Subcutaneous abdominal adipose tissue (tissue), 5 donors: ENCODE measurements at regions not wholly inside any gene's neighbourhood (a gene's known extent, or its start where the extent isn't known, plus 50 kb on each side); places are given as distances from the start of the nearest gene placed in this dataset.

ENCODE experiments used
- H3K27ac ChIP-seq: one replicate; pipeline ENCODE4 v1.7.0; 2013; ENCODE audit warnings: low read depth, mild to moderate bottlenecking, inconsistent platforms, low read length, moderate library complexity
- H3K27me3 ChIP-seq, 5 donors: one replicate each; pipeline ENCODE4 v1.7.0; 2013; ENCODE audit warnings: low read length in 5 of 5, inconsistent platforms in 1 of 5; ENCODE audit not compliant: control insufficient read depth in 5 of 5, insufficient read depth in 4 of 5
- H3K36me3 ChIP-seq, 5 donors: one replicate each; pipeline ENCODE4 v1.7.0; 2013; ENCODE audit warnings: low read length in 5 of 5; ENCODE audit not compliant: control insufficient read depth in 5 of 5, insufficient read depth in 5 of 5
- H3K4me1 ChIP-seq, 5 donors: one replicate each; pipeline ENCODE4 v1.7.0; 2013; ENCODE audit warnings: low read length in 5 of 5, mild to moderate bottlenecking in 3 of 5, moderate library complexity in 1 of 5; ENCODE audit not compliant: control insufficient read depth in 5 of 5, insufficient read depth in 5 of 5
- H3K4me3 ChIP-seq, 5 donors: one replicate each; pipeline ENCODE4 v1.7.0; 2013; ENCODE audit warnings: low read length in 5 of 5, low read depth in 1 of 5
- H3K9ac ChIP-seq, 5 donors: one replicate each; pipeline ENCODE4 v1.7.0; 2013; ENCODE audit warnings: low read length in 5 of 5, mild to moderate bottlenecking in 4 of 5, moderate library complexity in 3 of 5
- H3K9me3 ChIP-seq, 5 donors: one replicate each; pipeline ENCODE4 v1.7.0; 2013; ENCODE audit warnings: low read length in 5 of 5; ENCODE audit not compliant: control insufficient read depth in 5 of 5
- donor health status: healthy.
- donor health status: healthy.
- donor health status: healthy.
- donor health status: healthy.
- donor health status: healthy.

- Histone ChIP-seq H3K36me3 (no peaks in the 10 kb centered on the region), H3K27me3 (no peaks in the 10 kb centered on the region), H3K4me1 (peaks cover 0 to 5% (median 0%) of the 10 kb centered on the region in 5 donors), H3K27ac (no peak overlapping the region), H3K9ac (no peak overlapping the region), H3K9me3 (no peaks in the 10 kb centered on the region), H3K4me3 (no peak overlapping the region)
These were observed 264.6 kb upstream of the TLE3 start for GRCh38 chr15:70362350-70362749.

- H3K27ac ChIP-seq = no peak overlapping the region
- H3K36me3 ChIP-seq = no peaks in the 10 kb centered on the region
- no peak overlapping the region for H3K9ac ChIP-seq
- H3K27me3 ChIP-seq = no peaks in the 10 kb centered on the region
- no peak overlapping the region for H3K4me3 ChIP-seq
- no peaks in the 10 kb centered on the region for H3K9me3 ChIP-seq
- H3K4me1 ChIP-seq = peaks cover 0 to 7% (median 0%) of the 10 kb centered on the region in 5 donors
These were observed 264.2 kb upstream of the TLE3 start for GRCh38 chr15:70361891-70362290.

GRCh38 chr15:70361106-70361505 lies 263.4 kb upstream of the TLE3 start:
- peaks cover 0 to 7% (median 0%) of the 10 kb centered on the region in 5 donors for H3K4me1 ChIP-seq
- H3K27ac ChIP-seq = no peak overlapping the region
- peaks cover 0 to 2% (median 0%) of the 10 kb centered on the region in 5 donors for H3K27me3 ChIP-seq
- H3K9me3 ChIP-seq = no peaks in the 10 kb centered on the region
- no peaks in the 10 kb centered on the region for H3K36me3 ChIP-seq
- no peak overlapping the region for H3K9ac ChIP-seq
- H3K4me3 ChIP-seq = no peak overlapping the region

- Histone ChIP-seq H3K9me3 (no peaks in the 10 kb centered on the region), H3K27me3 (peaks cover 0 to 4% (median 0%) of the 10 kb centered on the region in 5 donors), H3K27ac (no peak overlapping the region), H3K4me1 (peaks cover 0 to 7% (median 0%) of the 10 kb centered on the region in 5 donors), H3K9ac (no peak overlapping the region), H3K36me3 (no peaks in the 10 kb centered on the region), H3K4me3 (no peak overlapping the region)
These were observed 261.3 kb upstream of the TLE3 start for GRCh38 chr15:70358871-70359647.

GRCh38 chr15:70358011-70358819 lies 260.5 kb upstream of the TLE3 start:
- no peak overlapping the region for H3K4me3 ChIP-seq
- no peaks in the 10 kb centered on the region for H3K9me3 ChIP-seq
- no peaks in the 10 kb centered on the region for H3K36me3 ChIP-seq
- H3K27ac ChIP-seq = no peak overlapping the region
- peaks cover 0 to 7% (median 0%) of the 10 kb centered on the region in 5 donors for H3K4me1 ChIP-seq
- no peak overlapping the region for H3K9ac ChIP-seq
- peaks cover 0 to 4% (median 0%) of the 10 kb centered on the region in 5 donors for H3K27me3 ChIP-seq

- H3K9me3 ChIP-seq = no peaks in the 10 kb centered on the region
- H3K9ac ChIP-seq = no peak overlapping the region
- no peaks in the 10 kb centered on the region for H3K36me3 ChIP-seq
- H3K4me3 ChIP-seq = no peak overlapping the region
- peaks cover 0 to 4% (median 0%) of the 10 kb centered on the region in 5 donors for H3K27me3 ChIP-seq
- no peak overlapping the region for H3K27ac ChIP-seq
- H3K4me1 ChIP-seq = peaks cover 0 to 7% (median 0%) of the 10 kb centered on the region in 5 donors
These were observed 259.7 kb upstream of the TLE3 start for GRCh38 chr15:70357453-70357852.

GRCh38 chr15:70356919-70357318 lies 259.2 kb upstream of the TLE3 start:
- peaks cover 0 to 5% (median 0%) of the 10 kb centered on the region in 5 donors for H3K4me1 ChIP-seq
- peaks cover 0 to 4% (median 0%) of the 10 kb centered on the region in 5 donors for H3K27me3 ChIP-seq
- H3K4me3 ChIP-seq = no peak overlapping the region
- no peaks in the 10 kb centered on the region for H3K9me3 ChIP-seq
- no peaks in the 10 kb centered on the region for H3K36me3 ChIP-seq
- H3K9ac ChIP-seq = no peak overlapping the region
- H3K27ac ChIP-seq = no peak overlapping the region

GRCh38 chr15:70356062-70356860 lies 258.5 kb upstream of the TLE3 start:
- peaks cover 0 to 5% (median 0%) of the 10 kb centered on the region in 5 donors for H3K4me1 ChIP-seq
- H3K9me3 ChIP-seq = no peaks in the 10 kb centered on the region
- no peak overlapping the region for H3K27ac ChIP-seq
- peaks cover 0 to 4% (median 0%) of the 10 kb centered on the region in 5 donors for H3K27me3 ChIP-seq
- H3K9ac ChIP-seq = no peak overlapping the region
- H3K36me3 ChIP-seq = no peaks in the 10 kb centered on the region
- no peak overlapping the region for H3K4me3 ChIP-seq

GRCh38 chr15:70355275-70355795 lies 257.6 kb upstream of the TLE3 start:
- peaks cover 0 to 4% (median 0%) of the 10 kb centered on the region in 5 donors for H3K27me3 ChIP-seq
- H3K9ac ChIP-seq = no peak overlapping the region
- no peaks in the 10 kb centered on the region for H3K36me3 ChIP-seq
- peaks cover 0 to 5% (median 0%) of the 10 kb centered on the region in 5 donors for H3K4me1 ChIP-seq
- H3K4me3 ChIP-seq = no peak overlapping the region
- no peaks in the 10 kb centered on the region for H3K9me3 ChIP-seq
- H3K27ac ChIP-seq = no peak overlapping the region
